Uterus (tissue), 2 donors: ENCODE measurements at regions not wholly inside any gene's neighbourhood (a gene's known extent, or its start where the extent isn't known, plus 50 kb on each side); places are given as distances from the start of the nearest gene placed in this dataset.
"Not testable (repeated sequence)": the region's sequence is repeated elsewhere in the genome, so short reads cannot be mapped to it uniquely, and the experiment has no call there.

Experiments used
- POLR2A ChIP-seq, 2 donors: fragments of 450-650 bp; IDR thresholded peaks; one replicate each; pipeline ENCODE4 v1.6.1; 2016; ENCODE audit warnings: antibody characterized with exemption in 2 of 2, mild to moderate bottlenecking in 1 of 2, moderate library complexity in 1 of 2
- TF ChIP-seq, protein P1 (sequence below), 4 experiments: fragments of 200-600 bp in 2 of 4; fragments of 450-650 bp in 2 of 4; sonication (generic) in 2 of 4; IDR thresholded peaks; one replicate each; pipeline ENCODE4 v1.5.1; 2016 to 2019; ENCODE audit warnings: antibody characterized with exemption in 4 of 4, mild to moderate bottlenecking in 2 of 4, moderate library complexity in 1 of 4

DNA sequence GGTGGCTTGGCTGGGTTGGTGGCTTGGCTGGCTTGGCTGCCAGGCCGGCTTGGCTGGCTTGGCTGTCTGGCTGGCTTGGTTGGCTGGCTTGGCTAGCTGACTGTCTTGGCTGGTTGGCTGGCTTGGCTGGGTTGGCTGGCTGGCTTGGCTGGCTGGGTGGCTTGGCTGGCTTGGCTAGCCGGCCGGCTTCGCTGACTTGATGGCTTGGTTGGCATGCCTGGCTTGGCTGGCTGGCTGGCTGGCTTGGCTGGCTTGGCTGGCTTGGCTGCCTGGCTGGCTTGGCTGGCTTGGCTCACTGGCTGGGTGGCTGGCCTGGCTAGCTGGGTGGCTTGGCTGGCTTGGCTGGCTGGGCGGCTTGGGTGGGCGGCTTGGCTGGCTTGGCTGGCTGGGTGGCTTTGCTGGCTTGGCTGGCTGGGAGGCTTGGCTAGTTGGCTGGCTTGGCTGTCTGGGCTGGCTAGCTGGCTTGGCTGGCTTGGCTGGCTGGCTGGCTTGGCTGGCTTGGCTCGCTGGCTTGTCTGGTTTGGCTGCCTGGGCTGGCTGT, 2836.1 kb downstream of the RPIA start:
- TF ChIP-seq, protein P1, sequence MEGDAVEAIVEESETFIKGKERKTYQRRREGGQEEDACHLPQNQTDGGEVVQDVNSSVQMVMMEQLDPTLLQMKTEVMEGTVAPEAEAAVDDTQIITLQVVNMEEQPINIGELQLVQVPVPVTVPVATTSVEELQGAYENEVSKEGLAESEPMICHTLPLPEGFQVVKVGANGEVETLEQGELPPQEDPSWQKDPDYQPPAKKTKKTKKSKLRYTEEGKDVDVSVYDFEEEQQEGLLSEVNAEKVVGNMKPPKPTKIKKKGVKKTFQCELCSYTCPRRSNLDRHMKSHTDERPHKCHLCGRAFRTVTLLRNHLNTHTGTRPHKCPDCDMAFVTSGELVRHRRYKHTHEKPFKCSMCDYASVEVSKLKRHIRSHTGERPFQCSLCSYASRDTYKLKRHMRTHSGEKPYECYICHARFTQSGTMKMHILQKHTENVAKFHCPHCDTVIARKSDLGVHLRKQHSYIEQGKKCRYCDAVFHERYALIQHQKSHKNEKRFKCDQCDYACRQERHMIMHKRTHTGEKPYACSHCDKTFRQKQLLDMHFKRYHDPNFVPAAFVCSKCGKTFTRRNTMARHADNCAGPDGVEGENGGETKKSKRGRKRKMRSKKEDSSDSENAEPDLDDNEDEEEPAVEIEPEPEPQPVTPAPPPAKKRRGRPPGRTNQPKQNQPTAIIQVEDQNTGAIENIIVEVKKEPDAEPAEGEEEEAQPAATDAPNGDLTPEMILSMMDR (IDR thresholded peaks at IDR 0.05), result not testable (repeated sequence)
- not testable (repeated sequence) for TF ChIP-seq POLR2A (IDR thresholded peaks at IDR 0.05)
